ENCODE measurements at regions not wholly inside any gene's neighbourhood (a gene's known extent, or its start where the extent isn't known, plus 50 kb on each side); places are given as distances from the start of the nearest gene placed in this dataset.

DNA sequence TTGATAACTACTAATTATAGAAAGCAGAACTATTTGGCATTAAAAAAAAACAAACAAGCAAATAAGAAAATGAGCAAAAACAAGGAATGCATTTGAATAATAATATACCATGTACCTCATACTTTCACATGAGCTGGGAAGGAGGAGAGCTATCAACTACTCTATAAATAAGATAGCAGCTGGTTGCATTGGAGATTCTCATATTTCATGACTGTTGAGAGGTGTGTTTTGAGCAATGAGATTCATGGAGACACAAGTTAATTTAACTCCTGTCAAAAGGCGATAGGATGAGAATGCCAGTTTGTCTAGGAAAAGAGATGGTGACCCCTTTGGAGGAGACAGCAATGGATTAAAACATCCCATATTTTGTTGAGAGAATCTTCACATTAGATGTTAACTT lies 348.8 kb upstream of the SPTLC3 start:
- in situ Hi-C loops (cut with HindIII; ENCODE audit: low pct_ligation_motif_present, low sequenced_read_pairs): no loop called here

DNA sequence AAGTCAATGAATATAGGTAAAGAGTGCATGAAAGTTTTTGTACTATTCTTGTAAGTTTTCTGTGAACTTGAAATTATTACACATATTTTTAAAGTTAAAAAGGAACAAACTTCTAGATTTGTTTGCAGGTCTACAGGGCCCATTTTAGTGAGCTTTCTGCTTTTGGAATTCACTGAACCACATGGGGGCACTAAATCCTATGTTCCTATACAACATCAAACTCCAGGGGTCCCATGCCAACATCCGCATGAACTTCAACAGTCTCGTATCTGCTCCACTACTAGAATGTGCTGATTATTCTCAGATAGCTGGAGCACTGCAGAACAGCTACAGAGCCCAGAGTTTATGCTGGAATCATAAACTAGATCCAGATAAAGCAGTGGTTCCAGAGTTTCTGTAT lies 347.9 kb upstream of the SPTLC3 start:
- Histone ChIP-seq H3K27ac (no peak overlapping the region), H3K36me3 (replicated peaks) (no peaks in the 10 kb centered on the region), H3K4me3 (ENCODE audit: low read depth, low read length) (no peak overlapping the region), H3K27me3 (replicated peaks) (no peaks in the 10 kb centered on the region)
- DNase-seq: no peak
- TF ChIP-seq CTCF (IDR thresholded peaks at IDR 0.05; ENCODE audit: low read depth, low read length, missing control alignments): no peak
- in situ Hi-C loops (cut with HindIII; ENCODE audit: low pct_ligation_motif_present, low sequenced_read_pairs): no loop called here

More for the DNA sequence above, 348.8 kb upstream of the SPTLC3 start:
- H3K27ac ChIP-seq: no peak overlapping the region
- H3K4me3 ChIP-seq (ENCODE audit: low read depth, low read length): no peak overlapping the region
- H3K27me3 ChIP-seq (replicated peaks): no peaks in the 10 kb centered on the region
- no peak for TF ChIP-seq CTCF (IDR thresholded peaks at IDR 0.05; ENCODE audit: low read depth, low read length, missing control alignments)
- H3K36me3 ChIP-seq (replicated peaks): no peaks in the 10 kb centered on the region
- DNase-seq: no peak

GRCh38 chr20:12670301-12670700 lies 338.5 kb upstream of the SPTLC3 start:
- no peak for TF ChIP-seq CTCF (IDR thresholded peaks at IDR 0.05; ENCODE audit: low read depth, low read length, missing control alignments)
- Histone ChIP-seq H3K27me3 (replicated peaks) (no peaks in the 10 kb centered on the region), H3K36me3 (replicated peaks) (no peaks in the 10 kb centered on the region), H3K4me3 (ENCODE audit: low read depth, low read length) (no peak overlapping the region), H3K27ac (no peak overlapping the region)
- in situ Hi-C loops (cut with HindIII; ENCODE audit: low pct_ligation_motif_present, low sequenced_read_pairs): no loop called here
- no peak for DNase-seq

DNA sequence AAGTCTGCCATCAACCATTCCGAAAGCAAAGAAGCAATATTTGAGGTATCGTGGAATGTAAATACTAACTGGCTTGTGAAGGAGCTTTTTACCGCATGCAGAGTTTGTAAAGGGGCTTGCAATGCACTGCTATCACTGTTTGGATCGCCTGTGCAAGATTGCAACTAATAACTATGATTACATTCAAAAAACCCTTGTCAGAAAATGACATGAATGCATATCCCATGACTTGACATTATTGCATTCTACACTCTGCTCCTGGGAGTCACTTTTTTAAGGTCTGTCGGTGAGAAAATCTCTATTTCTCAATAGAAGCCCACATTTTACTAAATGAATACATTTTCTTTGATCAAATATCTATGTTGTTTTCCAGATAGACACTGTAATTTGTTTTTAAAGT lies 335.4 kb upstream of the SPTLC3 start:
- no peaks in the 10 kb centered on the region for H3K36me3 ChIP-seq (replicated peaks)
- no peak for DNase-seq
- no peaks in the 10 kb centered on the region for H3K27me3 ChIP-seq (replicated peaks)
- in situ Hi-C loops (cut with HindIII; ENCODE audit: low pct_ligation_motif_present, low sequenced_read_pairs): no loop called here
- H3K4me3 ChIP-seq (ENCODE audit: low read depth, low read length): no peak overlapping the region
- TF ChIP-seq CTCF (IDR thresholded peaks at IDR 0.05; ENCODE audit: low read depth, low read length, missing control alignments): no peak
- H3K27ac ChIP-seq: no peak overlapping the region

DNA sequence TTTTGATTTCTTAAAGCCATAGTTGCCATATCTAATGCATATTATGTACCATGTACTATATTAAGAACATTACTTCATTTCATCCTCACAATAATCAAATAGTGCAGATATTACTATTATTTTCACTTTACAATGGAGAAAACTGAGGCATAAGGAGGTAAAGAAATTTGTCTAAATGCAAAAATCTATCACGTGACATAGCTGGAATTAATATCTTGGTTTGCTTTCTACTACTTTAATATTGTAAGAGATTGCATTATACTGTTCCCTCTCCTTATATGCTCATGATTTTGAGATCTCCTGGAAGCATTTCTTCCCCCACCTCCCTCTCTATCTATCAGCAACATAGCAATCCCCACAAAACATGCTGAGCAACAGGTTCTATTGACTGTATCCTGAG lies 330.8 kb upstream of the SPTLC3 start:
- in situ Hi-C loops (cut with HindIII; ENCODE audit: low pct_ligation_motif_present, low sequenced_read_pairs): no loop called here
- TF ChIP-seq CTCF (IDR thresholded peaks at IDR 0.05; ENCODE audit: low read depth, low read length, missing control alignments): no peak
- DNase-seq: no peak
- no peak overlapping the region for H3K27ac ChIP-seq
- no peaks in the 10 kb centered on the region for H3K27me3 ChIP-seq (replicated peaks)
- no peak overlapping the region for H3K4me3 ChIP-seq (ENCODE audit: low read depth, low read length)
- no peaks in the 10 kb centered on the region for H3K36me3 ChIP-seq (replicated peaks)

- no peak overlapping the region for H3K27ac ChIP-seq
- DNase-seq: no peak
- in situ Hi-C loops (cut with HindIII; ENCODE audit: low pct_ligation_motif_present, low sequenced_read_pairs): no loop called here
- no peaks in the 10 kb centered on the region for H3K27me3 ChIP-seq (replicated peaks)
- H3K36me3 ChIP-seq (replicated peaks): no peaks in the 10 kb centered on the region
- H3K4me3 ChIP-seq (ENCODE audit: low read depth, low read length): no peak overlapping the region
- TF ChIP-seq CTCF (IDR thresholded peaks at IDR 0.05; ENCODE audit: low read depth, low read length, missing control alignments): no peak
Observed at GRCh38 chr20:12679447-12679846, 329.3 kb upstream of the SPTLC3 start.

All from brain microvascular endothelial cell (primary cell).